ENCODE measurements at regions not wholly inside any gene's neighbourhood (a gene's known extent, or its start where the extent isn't known, plus 50 kb on each side); places are given as distances from the start of the nearest gene placed in this dataset.
"Not testable (repeated sequence)": the region's sequence is repeated elsewhere in the genome, so short reads cannot be mapped to it uniquely, and the experiment has no call there.

DNA sequence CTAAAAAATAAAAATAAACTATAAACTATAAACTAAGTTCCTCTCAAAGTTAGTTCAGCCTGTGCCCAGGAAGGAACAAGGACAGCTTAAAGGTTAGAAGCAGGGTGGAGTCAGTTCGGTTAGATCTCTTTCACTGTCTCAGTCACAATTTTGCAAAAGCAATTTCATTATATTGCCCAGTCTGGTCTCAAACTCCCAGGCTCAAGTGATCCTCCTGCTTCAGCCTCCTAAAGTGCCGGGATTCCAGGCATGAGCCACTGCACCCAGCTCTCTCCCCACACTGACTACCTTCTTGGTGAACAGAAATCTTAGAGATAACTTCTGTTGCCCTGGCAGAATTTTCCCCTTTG lies 146.3 kb upstream of the TRIM24 start:
- ATAC-seq (replicated peaks in 1 of 2) (no peak), DNase-seq (no peak)
- H3K27ac Mint-ChIP-seq = no peak overlapping the region
- peaks cover 0 to 2% of the 10 kb centered on the region in 2 donors for H3K36me3 Mint-ChIP-seq (ENCODE audit: insufficient read depth in 2 of 2)
- no peaks in the 10 kb centered on the region for H3K27me3 Mint-ChIP-seq (ENCODE audit: low read depth)
- H3K4me1 Mint-ChIP-seq (ENCODE audit: low read depth) = peaks cover 7% of the 10 kb centered on the region
- H3K9me3 Mint-ChIP-seq = peaks cover 4 to 7% of the 10 kb centered on the region in 2 donors
- H3K4me3 Mint-ChIP-seq = no peak overlapping the region

DNA sequence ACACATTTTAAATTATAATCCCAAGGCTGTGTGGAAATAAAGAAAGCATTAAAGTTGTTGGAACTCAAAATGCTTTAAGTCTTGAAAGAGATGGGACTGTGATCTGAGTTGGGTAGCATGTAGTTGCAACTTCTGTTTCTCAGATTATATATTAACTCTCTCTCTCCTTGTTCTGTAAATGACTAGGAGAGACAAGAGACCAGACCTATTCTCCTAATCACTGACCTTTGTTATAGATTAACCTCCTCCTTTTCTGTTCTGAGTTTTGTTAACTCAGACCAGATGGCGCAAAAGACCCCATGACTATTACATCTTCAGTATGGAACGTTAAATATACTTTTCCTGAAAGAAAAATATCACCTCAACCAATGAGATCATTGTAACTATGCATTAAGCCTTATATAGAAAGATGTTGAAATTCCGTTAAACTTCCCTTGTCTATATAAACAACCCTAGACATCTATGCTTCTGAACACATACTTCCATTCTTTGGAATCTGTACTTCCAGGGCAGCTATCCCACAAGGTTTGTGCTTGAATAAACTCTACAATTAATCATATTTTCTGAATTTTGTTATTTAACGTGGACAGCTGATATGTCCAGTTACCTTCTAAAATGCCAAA lies 143.5 kb upstream of the TRIM24 start:
- no peak overlapping the region for H3K4me3 Mint-ChIP-seq

DNA sequence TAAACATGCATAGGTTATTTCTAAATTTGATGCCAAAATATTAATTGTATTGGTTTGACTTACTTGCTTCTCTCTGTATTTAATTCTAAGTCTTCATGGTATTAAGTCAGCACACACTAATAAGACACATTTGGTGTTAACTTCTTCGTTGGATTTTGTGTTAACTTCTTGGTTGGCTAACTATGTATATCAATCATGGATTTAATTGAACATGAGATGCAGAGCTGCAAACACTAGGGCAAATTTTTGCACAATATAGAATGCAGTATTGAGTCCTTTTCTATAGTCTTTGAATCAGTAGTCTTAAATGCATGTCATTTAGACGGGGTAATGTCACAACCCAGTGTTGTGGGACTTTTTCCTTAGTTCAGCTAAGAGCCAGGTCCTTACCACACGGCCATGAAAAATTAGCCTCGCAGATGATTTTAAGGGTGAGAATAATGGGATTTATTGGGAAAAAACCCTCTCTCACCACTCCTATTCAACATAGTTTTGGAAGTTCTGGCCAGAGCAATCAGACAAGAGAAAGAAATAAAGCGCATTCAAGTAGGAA lies 142.9 kb upstream of the TRIM24 start:
- Mint-ChIP-seq H3K4me3 (no peak overlapping the region), H3K27me3 (ENCODE audit: low read depth) (no peaks in the 10 kb centered on the region), H3K9me3 (peaks cover 4 to 7% of the 10 kb centered on the region in 2 donors), H3K36me3 (ENCODE audit: insufficient read depth in 2 of 2) (peaks cover 0 to 2% of the 10 kb centered on the region in 2 donors), H3K4me1 (ENCODE audit: low read depth) (peaks cover 7% of the 10 kb centered on the region), H3K27ac (no peak overlapping the region)
- DNase-seq = no peak
- ATAC-seq (replicated peaks in 1 of 2) = no peak

More for the DNA sequence above, 143.5 kb upstream of the TRIM24 start:
- DNase-seq (no peak), ATAC-seq (replicated peaks in 1 of 2) (no peak)
- Mint-ChIP-seq H3K27ac (no peak overlapping the region), H3K36me3 (ENCODE audit: insufficient read depth in 2 of 2) (peaks cover 0 to 2% of the 10 kb centered on the region in 2 donors), H3K27me3 (ENCODE audit: low read depth) (no peaks in the 10 kb centered on the region), H3K9me3 (peaks cover 4 to 7% of the 10 kb centered on the region in 2 donors), H3K4me1 (ENCODE audit: low read depth) (peaks cover 7% of the 10 kb centered on the region)

GRCh38 chr7:138324941-138325340 lies 135.1 kb upstream of the TRIM24 start:
- no peak overlapping the region for H3K4me3 Mint-ChIP-seq
- no peak for ATAC-seq (replicated peaks in 1 of 2)
- peaks cover 2 to 5% of the 10 kb centered on the region in 2 donors for H3K36me3 Mint-ChIP-seq (ENCODE audit: insufficient read depth in 2 of 2)
- no peaks in the 10 kb centered on the region for H3K4me1 Mint-ChIP-seq (ENCODE audit: low read depth)
- no peak for DNase-seq
- no peaks in the 10 kb centered on the region for H3K27me3 Mint-ChIP-seq (ENCODE audit: low read depth)
- H3K9me3 Mint-ChIP-seq = peaks cover 6 to 9% of the 10 kb centered on the region in 2 donors
- no peak overlapping the region for H3K27ac Mint-ChIP-seq

DNA sequence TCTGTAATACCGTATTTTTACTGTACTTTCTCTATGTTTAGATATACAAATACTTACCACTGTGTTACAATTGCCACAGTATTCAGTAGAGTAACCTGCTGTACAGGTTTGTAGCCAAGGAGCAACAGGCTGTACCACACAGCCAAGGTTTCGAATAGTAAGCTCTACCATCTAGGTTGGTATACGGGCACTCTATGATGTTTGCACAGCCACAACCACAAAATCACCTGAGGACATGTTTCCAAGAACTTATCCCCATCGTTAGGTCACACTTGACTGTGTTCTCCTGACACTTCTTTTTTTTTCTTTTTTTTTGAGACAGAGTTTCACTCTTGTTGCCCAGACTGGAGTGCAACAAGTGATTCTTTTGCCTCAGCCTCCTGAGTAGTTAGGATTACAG lies 134.6 kb upstream of the TRIM24 start:
- Mint-ChIP-seq H3K4me3 (no peak overlapping the region), H3K4me1 (ENCODE audit: low read depth) (no peaks in the 10 kb centered on the region), H3K27ac (no peak overlapping the region), H3K9me3 (peaks cover 7 to 10% of the 10 kb centered on the region in 2 donors), H3K36me3 (ENCODE audit: insufficient read depth in 2 of 2) (peaks cover 2 to 6% of the 10 kb centered on the region in 2 donors), H3K27me3 (ENCODE audit: low read depth) (no peaks in the 10 kb centered on the region)
- DNase-seq (no peak), ATAC-seq (replicated peaks in 1 of 2) (no peak)

GRCh38 chr7:138328215-138328614 lies 131.8 kb upstream of the TRIM24 start:
- Mint-ChIP-seq H3K27ac (no peak overlapping the region), H3K36me3 (ENCODE audit: insufficient read depth in 2 of 2) (peaks cover 7 to 9% of the 10 kb centered on the region in 2 donors), H3K4me1 (ENCODE audit: low read depth) (no peaks in the 10 kb centered on the region), H3K4me3 (no peak overlapping the region), H3K9me3 (peaks cover 7 to 14% of the 10 kb centered on the region in 2 donors), H3K27me3 (ENCODE audit: low read depth) (no peaks in the 10 kb centered on the region)
- no peak for ATAC-seq (replicated peaks in 1 of 2)
- no peak for DNase-seq

DNA sequence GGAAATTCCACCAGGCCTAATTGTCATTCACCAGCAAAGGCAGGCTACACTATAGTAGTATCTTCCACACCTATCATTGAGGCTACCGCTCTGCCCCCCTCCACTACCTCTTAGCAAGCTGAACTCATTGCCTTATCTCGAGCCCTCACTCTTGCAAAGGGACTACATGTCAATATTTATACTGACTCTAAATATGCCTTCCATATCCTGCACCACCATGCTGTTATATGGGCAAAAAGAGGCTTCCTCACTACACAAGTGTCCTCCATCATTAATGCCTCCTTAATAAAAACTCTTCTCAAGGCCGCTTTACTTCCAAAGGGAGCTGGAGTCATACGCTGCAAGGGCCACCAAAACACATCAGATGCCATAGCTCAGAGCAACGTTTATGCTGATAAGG lies 127.2 kb upstream of the TRIM24 start:
- not testable (repeated sequence) for H3K4me3 Mint-ChIP-seq; H3K27ac Mint-ChIP-seq; ATAC-seq (replicated peaks in 1 of 2); H3K4me1 Mint-ChIP-seq (ENCODE audit: low read depth); DNase-seq; H3K27me3 Mint-ChIP-seq (ENCODE audit: low read depth)
- Mint-ChIP-seq H3K9me3 (peaks cover 7 to 16% of the 10 kb centered on the region in 2 donors), H3K36me3 (ENCODE audit: insufficient read depth in 2 of 2) (peaks cover 7 to 11% of the 10 kb centered on the region in 2 donors)

GRCh38 chr7:138338361-138338760 lies 121.7 kb upstream of the TRIM24 start:
- peaks cover 2 to 8% of the 10 kb centered on the region in 2 donors for H3K36me3 Mint-ChIP-seq (ENCODE audit: insufficient read depth in 2 of 2)
- no peaks in the 10 kb centered on the region for H3K4me1 Mint-ChIP-seq (ENCODE audit: low read depth)
- H3K4me3 Mint-ChIP-seq = no peak overlapping the region
- DNase-seq = no peak
- ATAC-seq (replicated peaks in 1 of 2) = no peak
- no peaks in the 10 kb centered on the region for H3K27me3 Mint-ChIP-seq (ENCODE audit: low read depth)
- H3K9me3 Mint-ChIP-seq = peaks cover 13 to 18% of the 10 kb centered on the region in 2 donors
- no peak overlapping the region for H3K27ac Mint-ChIP-seq

DNA sequence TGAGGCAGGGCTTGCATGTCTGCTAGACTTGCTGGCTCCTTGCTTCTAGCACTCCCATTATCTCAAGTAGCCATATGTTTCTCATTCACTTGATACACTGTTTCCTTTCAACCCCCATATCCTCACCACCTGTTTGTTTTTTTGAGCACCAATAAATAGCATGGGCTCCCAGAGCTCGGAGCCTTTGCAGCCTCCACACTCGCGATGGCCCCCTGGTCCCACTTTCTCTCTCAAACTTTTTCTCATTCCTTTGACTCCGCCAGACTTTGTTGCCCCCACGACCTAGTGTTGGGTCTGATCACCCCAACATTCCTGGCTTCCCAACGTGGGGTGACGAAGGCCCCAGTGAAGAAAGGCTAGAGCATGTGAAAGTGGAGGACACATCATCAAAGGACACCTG lies 120.8 kb upstream of the TRIM24 start:
- H3K27me3 Mint-ChIP-seq (ENCODE audit: low read depth); ATAC-seq (replicated peaks in 1 of 2); DNase-seq; H3K36me3 Mint-ChIP-seq (ENCODE audit: insufficient read depth in 2 of 2); H3K4me1 Mint-ChIP-seq (ENCODE audit: low read depth); H3K4me3 Mint-ChIP-seq; H3K27ac Mint-ChIP-seq: not testable (repeated sequence)
- H3K9me3 Mint-ChIP-seq = peaks cover 15 to 16% of the 10 kb centered on the region in 2 donors

GRCh38 chr7:138342990-138343389 lies 117.1 kb upstream of the TRIM24 start:
- Mint-ChIP-seq H3K9me3 (peaks cover 20% of the 10 kb centered on the region in 2 donors), H3K4me3 (no peak overlapping the region), H3K36me3 (ENCODE audit: insufficient read depth in 2 of 2) (peaks cover 5 to 6% of the 10 kb centered on the region in 2 donors), H3K27ac (no peak overlapping the region), H3K27me3 (ENCODE audit: low read depth) (no peaks in the 10 kb centered on the region), H3K4me1 (ENCODE audit: low read depth) (no peaks in the 10 kb centered on the region)
- no peak for ATAC-seq (replicated peaks in 1 of 2)
- no peak for DNase-seq

DNA sequence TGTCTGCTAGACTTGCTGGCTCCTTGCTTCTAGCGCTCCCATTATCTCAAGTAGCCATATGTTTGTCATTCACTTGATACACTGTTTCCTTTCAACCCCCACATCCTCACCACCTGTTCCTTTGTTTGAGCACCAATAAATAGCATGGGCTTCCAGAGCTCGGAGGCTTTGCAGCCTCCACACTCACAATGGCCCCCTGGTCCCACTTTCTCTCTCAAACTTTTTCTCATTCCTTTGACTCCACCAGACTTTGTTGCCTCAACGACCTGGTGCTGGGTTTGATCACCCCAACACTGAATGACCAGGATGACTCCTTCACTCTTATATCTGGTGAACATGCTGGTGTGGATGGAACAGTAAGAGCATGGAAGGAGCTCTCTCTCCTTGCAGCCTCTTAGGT lies 114.5 kb upstream of the TRIM24 start:
- Mint-ChIP-seq H3K9me3 (peaks cover 12% of the 10 kb centered on the region in 2 donors), H3K27me3 (ENCODE audit: low read depth) (no peaks in the 10 kb centered on the region), H3K36me3 (ENCODE audit: insufficient read depth in 2 of 2) (peaks cover 5 to 6% of the 10 kb centered on the region in 2 donors), H3K4me3 (no peak overlapping the region), H3K4me1 (ENCODE audit: low read depth) (no peaks in the 10 kb centered on the region), H3K27ac (no peak overlapping the region)
- DNase-seq (no peak), ATAC-seq (replicated peaks in 1 of 2) (no peak)

DNA sequence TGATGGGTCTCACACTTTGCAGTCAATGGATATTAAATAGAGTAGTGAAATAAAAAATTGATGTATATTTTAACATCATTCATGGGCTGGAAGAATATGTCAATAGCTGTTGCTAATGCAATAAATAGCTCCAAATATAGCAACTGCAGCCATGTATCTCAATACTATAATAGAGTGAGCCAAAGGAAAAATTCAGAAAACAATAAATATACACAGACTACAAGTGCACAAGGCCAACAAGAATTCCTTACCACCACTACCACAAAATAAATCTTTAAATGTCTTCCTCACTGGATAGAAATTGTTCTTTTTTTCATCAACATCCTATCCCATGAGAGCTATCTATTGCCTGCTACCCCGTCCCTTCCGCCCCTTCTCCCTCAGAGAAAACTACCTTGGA lies 113.1 kb upstream of the TRIM24 start:
- H3K4me3 Mint-ChIP-seq = no peak overlapping the region
- H3K27ac Mint-ChIP-seq = no peak overlapping the region
- no peak for DNase-seq
- peaks cover 3 to 7% of the 10 kb centered on the region in 2 donors for H3K36me3 Mint-ChIP-seq (ENCODE audit: insufficient read depth in 2 of 2)
- ATAC-seq (replicated peaks in 1 of 2) = no peak
- peaks cover 9 to 15% of the 10 kb centered on the region in 2 donors for H3K9me3 Mint-ChIP-seq
- no peaks in the 10 kb centered on the region for H3K27me3 Mint-ChIP-seq (ENCODE audit: low read depth)
- H3K4me1 Mint-ChIP-seq (ENCODE audit: low read depth) = no peaks in the 10 kb centered on the region

DNA sequence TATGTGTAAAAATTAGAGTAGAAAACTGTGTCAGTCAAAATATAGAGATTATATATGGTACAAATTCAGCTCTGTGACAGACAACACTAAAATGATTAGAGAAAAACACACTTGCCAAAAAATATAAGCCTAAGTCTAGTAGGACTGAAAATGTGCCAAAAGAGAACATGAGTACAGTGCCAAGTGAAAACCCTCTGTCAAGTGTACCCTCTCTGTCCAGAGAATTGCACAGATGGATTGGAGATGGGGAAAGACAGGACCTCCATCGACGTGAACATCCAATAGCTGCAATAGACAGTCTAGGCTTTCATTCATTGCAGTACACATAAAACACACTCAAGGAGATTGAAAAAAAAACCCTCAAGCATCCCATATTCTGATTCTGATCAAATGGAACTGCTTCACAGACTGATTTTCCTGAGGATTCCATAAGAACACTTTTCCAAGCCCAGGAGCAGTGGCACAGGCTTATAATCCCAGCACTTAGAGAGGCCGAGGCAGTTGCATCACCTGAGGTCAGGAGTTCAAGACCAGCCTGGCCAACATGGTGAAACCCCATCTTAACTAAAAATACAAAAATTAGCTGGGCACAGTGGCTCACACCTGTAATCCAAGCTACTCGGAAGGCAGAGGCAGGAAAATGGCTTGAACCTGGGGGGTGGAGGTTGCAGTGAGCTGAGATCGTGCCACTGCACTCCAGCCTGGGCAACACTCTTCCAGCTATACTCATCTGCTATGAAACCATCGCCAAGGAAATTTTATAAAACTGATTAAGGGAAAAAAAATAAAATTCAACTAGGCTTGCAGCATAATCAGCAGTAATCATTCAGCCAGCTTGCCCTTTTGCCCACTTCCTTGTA lies 110.0 kb upstream of the TRIM24 start:
- Mint-ChIP-seq H3K4me1 (ENCODE audit: low read depth) (no peaks in the 10 kb centered on the region), H3K4me3 (no peak overlapping the region), H3K27ac (no peak overlapping the region), H3K27me3 (ENCODE audit: low read depth) (no peaks in the 10 kb centered on the region), H3K9me3 (peaks cover 3 to 14% of the 10 kb centered on the region in 2 donors), H3K36me3 (ENCODE audit: insufficient read depth in 2 of 2) (peaks cover 0 to 5% of the 10 kb centered on the region in 2 donors)
- ATAC-seq (replicated peaks in 1 of 2) (no peak), DNase-seq (no peak)
